ENCODE measurements at regions not wholly inside any gene's neighbourhood (a gene's known extent, or its start where the extent isn't known, plus 50 kb on each side); places are given as distances from the start of the nearest gene placed in this dataset.
"Not testable (repeated sequence)": the region's sequence is repeated elsewhere in the genome, so short reads cannot be mapped to it uniquely, and the experiment has no call there.

DNA sequence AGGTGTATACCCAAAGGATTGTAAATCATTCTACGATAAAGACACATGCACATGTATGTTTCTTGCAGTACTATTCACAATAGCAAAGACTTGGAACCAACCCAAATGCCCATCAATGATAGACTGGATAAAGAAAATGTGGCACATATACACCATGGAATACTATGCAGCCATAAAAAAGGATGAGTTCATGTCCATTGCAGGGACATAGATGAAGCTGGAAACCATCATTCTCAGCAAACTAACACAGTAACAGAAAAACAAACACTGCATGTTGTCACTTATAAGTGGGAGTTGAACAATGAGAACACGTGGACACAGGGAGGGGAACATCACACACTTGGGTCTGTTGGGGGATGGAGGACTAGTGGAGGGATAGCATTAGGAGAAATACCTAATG, 530.4 kb upstream of the SGO1 start:
- TF ChIP-seq CTCF (conservative IDR thresholded peaks at IDR 0.05 in 1 of 2, IDR thresholded peaks at IDR 0.05 in 1 of 2; ENCODE audit: low read depth in 1 of 2, low read length in 2 of 2); EZH2 (IDR thresholded peaks at IDR 0.05; ENCODE audit: low read length, missing control alignments): not testable (repeated sequence)

Measured in fibroblast of lung (primary cell).